Stimulated activated CD4-positive, alpha-beta T cell treated with anti-CD3 and anti-CD28 coated beads, Interleukin-12 subunit alpha, Interleukin-12 subunit beta, amount 100 ng/mL, for 48 hours (primary cell): ENCODE measurements at regions not wholly inside any gene's neighbourhood (a gene's known extent, or its start where the extent isn't known, plus 50 kb on each side); places are given as distances from the start of the nearest gene placed in this dataset.

Source experiments
- DNase-seq, 3 donors: peaks; one replicate each; pipeline ENCODE4 v3.0.0-alpha.2; 2020; ENCODE audit warnings: low read depth in 2 of 3, low spot score in 1 of 3

DNA sequence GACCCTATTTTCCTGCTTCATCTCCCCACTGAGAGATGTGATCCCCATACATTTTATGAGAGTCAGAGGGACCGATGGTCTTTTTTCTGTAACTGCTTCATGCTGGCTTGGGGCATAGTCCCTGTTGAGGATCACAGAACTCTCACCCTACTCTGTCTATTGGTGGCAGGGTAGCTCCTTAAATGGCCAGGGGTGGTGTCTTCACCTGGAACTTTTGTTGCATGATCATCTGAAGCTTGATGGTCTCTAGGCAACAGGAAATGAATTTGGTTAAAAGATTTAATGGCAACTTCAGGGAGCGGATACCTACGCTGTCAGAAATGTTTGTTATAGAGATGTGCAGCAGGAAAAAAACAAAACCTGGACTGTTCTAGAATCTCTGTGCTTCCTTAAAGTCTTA is 87.0 kb upstream of the GLIS3 start:
- no peak for DNase-seq

DNA sequence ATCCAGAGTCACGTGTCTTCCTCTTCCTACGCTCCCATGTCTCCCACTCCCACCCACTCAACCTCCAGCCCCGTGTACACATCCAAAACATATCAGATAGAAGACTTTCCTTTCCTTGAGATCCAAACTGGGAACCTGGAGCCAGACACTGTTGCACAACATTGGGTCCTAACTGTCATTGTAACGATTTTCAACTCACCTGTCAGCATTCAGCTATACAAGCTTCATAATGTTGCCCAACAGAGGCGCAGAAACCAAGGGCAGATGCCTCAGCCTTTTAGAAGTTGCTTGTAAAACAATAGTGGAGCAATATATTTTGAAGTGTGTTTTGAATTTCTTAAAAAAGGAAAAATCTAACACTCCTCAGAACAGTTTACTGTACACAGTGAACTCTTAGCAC is 84.9 kb upstream of the GLIS3 start:
- DNase-seq = no peak

DNA sequence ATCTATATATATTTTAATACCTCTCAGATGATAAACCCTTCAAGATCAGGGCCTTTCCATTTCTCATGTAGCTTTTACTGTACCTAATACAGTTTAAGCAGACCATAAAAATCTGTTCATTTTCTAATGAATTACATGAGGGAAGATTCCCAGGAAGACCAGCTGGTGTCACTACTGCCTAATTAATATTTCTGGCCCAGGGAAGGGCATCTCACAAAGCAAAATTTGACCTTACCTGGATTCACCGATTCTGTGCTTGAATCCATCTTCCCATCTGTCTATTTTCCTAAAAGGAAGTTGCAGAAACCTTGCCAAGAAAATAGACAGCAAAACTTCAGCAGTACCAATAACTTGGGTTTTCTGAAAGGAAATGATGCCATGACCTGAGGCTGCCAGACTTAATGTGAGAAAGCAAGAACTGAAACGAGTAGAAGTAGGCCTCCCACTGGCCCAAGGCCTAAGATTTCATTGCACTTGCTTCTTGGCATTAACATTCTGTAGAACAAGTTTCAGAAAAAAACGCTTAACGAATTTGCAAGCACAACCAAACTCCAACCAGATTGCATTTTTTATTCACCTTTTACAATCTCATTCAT is 83.0 kb upstream of the GLIS3 start:
- no peak for DNase-seq

DNA sequence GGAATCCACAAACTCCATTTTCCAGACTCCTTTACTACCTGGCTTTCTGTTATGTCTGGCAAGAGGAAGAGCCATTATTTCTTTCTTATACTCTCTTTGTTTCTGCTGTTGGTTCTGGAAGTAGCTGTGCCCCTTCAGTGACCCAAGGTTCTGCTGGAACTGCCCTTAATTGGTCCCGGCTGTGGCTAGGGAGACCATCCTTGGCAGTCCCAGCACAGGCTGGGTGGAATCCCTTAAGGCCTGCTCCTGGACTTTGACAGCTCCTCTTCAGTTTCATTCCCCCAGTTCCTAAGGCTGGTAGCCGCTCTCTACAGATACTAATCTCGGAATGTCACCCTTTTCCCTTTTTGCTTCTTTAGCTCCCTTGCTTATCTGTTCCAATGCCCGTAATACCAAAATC is 81.9 kb upstream of the GLIS3 start:
- no peak for DNase-seq

DNA sequence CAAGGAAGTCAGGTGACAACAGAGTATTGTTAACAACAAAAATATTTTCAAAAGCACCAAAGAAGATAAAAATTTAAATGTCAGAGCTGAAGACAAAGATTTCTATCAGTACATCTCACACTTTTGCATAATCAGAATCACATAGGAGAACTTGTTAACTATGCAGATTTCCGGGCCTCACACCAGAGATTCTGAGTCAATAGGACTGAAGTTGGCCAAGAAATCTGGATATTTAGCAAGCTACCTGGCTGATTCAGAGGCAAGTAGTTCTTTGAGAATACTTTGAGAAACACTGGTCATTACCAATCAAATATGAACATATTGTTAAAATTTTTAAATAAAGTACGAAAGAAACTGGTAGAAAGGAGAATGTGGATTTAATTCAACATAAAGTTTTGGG is 80.5 kb upstream of the GLIS3 start:
- no peak for DNase-seq

DNA sequence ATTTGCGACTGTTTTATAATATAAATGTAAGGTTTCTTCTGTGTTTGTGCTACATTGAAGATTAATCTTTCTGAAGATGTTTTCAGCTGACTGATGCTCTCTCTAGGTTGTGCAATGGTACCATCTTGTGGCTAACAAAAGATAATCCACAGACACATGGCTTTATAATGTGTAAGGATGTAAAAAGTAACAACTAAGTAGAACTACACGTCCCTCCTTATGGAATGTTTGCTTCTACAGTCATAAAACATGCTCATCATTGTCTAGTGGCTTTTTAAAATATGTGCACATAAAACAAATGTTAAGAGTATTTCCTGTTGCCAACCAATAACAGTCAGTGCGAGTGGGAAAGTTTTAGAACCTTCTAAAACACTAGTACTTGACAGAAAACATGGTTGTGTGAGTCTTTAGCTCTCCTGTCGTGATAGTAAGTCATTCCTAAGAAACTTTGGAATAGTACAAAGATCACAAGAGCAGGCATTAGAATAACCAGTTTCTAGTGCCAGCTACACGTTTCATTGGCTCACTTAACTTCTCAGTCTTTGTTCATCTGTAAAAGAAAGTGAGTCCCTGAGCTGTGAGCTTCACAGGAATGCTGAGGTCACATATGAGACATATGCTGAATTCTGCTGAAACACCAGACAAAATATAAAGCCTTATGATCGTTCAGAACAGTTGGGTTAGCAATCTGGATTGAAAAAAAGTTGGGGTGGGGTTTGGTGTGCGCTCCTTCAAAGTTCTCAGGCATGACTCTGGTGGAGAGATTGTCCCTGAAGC is 75.7 kb upstream of the GLIS3 start:
- no peak for DNase-seq

DNA sequence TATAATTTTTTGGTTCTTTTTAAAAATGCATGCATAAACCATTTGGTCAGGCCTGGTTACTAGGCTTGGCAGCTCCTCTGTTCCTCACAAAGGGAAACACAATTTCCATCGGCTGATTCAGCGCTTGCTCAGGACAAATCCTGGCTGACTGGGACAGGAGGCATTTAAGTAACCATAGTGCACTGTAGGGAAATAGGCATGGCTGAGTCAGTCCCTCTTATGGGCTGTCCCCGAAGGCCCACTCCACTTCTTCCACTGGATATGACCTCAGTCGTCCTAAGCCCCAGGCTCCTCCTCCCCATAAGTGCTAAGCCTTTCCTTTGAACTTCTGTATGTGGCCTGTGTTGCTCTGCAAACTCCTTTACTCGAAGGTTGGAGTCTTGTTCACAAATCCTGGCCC is 71.2 kb upstream of the GLIS3 start:
- no peak for DNase-seq

DNA sequence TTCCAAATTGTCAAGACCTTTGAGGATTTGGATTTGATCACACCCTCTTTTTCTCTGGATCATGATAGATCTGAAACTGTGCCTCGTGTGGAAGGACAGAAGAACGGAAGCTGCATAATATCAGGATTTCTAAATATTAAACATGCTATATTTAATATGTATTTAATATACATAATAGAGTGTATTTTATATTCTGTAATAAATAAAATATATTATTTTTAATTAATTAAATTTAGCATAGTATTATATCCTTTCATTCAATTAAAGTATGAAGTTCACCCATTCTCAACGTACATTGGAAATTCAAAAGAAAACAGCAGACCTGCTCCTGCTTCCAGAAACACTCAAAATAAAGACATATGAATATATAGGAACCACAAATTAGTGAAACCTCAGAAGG is 70.6 kb upstream of the GLIS3 start:
- no peak for DNase-seq

DNA sequence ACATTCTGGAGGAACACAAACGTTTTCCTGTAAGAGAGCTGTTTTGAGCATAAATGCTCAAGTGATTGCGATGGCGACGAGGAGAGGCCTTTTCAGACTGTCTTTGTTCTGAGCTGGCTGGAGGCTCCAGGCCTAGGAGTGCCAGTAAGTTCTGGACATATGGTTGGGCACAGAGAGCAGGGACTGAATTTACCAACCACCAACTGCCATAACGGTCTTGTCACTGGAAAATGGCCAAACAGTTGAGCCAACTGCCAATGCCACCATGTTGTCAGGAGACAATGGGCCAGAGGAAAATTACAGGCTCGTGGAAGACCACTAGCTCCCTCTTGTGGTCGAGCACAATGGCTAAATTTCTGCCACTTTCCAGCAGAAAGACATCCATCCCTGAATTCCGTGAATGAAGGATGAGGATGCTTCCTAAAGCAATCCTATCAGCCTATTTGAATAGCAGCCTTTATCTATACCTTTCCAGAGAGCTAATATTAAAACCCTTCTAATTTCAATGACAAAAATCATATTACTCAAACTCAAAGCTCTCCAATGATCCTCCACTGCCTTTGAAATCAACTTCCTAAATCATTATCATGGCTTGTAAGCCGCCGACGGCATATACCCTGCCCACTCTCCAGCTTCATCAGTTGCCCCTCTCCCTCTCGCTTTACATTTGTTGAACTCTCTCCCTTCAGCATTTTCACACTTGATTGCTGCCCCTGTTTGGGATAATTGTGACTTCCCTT is 66.9 kb upstream of the GLIS3 start:
- DNase-seq = peak in 2 of 3 donors; percentile 19 to 27

DNA sequence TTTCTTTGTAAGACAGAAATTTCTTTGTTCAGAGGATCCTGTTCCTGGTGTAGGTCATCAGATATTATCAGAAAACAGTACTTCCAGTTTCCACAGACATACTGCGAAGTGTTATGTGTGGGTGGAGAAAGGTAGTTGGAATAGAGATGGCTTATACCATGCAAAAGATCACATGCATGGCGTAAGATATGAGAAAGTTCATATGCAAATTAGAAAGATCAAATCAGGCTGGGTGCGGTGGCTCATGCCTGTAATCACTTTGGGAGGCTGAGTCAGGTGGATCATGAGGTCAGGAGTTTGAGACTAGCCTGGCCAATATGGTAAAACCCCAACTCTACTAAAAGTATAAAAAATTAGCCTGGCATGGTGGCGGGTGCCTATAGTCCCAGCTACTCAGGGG is 65.2 kb upstream of the GLIS3 start:
- peak in 2 of 3 donors; percentile 7 to 13 for DNase-seq

DNA sequence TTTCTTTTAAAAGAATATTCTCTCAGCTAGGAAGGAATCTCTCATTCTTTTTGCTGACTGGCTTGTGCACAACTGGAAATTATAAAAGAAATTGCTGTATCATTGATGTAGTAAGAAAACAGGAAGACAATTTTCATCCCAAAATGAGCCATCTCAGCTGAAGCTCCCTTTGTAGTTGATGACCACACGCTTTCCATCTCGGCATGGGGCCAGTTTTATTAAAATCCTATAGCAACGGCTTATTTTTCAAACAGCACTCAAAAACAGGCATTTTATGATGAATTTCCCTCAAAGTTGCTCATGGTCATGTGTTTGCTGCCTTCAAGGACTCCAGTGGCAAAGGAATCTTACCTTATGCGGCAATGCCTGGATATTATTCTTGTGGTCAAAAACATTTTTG is 62.4 kb upstream of the GLIS3 start:
- DNase-seq = no peak

DNA sequence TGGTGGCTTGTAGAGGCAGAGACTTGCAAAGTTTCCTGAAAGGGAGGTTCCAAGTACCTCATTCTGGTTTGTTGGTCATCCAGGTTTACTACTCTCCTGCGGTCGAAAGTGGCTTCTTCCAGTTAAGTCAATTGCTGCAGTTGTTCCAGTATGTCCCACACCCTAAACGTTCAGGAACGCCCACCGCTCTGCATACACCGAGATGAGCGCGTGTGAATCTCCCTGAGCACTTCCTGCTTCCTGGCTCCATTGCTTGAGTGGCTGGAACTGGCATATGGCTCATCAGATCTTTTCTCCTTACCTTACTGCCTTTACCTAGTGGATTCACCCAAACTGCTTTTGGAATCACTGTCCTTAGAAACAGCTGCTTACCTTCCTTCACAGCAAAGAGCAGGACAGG is 59.1 kb upstream of the GLIS3 start:
- DNase-seq = no peak

DNA sequence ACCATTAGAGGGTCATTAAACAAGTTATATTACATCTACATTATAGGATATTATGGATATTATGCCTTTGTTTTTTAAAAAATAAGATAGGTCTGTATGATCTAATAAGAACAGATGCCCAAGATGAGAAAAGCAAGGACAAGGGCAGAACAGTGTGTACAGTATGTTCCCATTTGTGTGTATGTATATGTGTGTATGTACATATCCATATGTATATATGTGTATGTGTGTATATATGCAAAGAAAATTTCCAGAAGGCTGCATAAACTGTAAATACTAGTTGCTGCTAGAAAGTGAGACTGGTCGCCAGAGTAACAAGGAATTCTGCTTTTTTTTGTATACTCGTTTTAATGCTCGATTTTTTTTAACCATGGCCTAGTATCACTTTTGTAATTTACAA is 58.1 kb upstream of the GLIS3 start:
- no peak for DNase-seq

DNA sequence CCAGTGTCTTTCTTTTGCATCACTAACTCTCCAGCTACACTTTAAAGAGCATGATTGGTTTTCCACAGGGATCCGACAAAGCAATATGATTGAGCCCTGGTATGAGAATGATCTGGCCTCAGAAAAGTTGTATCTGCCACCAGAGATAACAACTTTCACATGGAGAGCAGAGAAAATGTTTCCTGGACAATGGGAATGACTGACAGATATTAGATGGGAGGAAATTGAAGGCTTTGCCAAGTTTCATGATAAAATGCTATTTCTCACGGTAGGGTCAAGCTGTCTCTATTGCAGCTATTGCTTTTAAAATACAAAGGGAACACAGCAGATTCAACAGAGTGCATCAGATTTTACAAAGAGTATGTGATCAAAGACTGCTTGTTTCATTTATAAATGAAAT is 56.4 kb upstream of the GLIS3 start:
- DNase-seq = no peak

DNA sequence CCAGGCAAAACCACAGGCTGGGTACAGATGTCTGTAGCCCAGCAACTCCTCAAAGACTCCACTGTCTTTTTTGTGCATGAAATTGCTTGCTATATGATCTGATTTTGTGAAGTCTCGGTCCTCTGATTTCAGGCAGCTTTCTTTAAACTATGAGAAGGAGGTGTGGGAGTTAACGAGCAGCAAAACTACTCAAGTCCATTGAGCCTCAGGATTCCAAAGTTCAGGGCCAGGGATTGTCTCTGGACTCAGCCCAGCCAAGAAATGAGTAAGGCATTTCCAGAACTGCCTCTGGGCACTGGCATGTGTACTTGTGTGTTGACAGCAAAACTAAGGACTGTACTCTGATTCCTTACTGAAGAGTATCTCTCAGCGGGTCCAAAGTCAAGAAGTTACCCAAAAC is 53.4 kb upstream of the GLIS3 start:
- DNase-seq = no peak

DNA sequence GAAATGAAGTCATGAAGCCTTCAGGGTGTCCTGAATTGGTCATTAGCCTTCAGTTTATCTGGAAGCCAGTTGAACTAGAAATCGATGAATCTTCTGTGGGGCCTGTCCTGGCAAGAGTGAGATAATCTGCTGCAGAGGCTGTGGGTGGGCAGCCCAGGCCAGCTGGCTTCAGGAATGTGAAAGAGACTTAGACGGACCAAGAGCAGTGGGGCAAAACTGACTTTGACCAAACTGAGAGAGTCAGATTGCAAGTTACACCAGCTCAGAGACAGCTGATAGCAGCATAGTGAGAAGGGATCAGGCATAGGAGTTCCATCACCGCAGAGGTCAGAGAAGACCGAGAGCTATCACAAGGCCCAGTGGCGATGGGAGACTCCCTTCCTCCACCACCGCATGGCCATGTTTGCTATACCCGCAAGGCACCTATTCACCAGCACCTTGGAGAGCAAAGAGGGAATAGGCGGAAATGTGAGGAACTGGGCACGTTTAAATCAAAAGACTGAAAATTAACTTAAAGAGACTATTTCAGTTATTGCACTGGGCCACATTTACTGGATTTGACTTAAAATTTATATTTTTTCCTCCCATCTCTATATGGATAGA is 50.0 kb upstream of the GLIS3 start:
- DNase-seq = no peak
